ENCODE measurements at regions not wholly inside any gene's neighbourhood (a gene's known extent, or its start where the extent isn't known, plus 50 kb on each side); places are given as distances from the start of the nearest gene placed in this dataset.
"Not testable (repeated sequence)": the region's sequence is repeated elsewhere in the genome, so short reads cannot be mapped to it uniquely, and the experiment has no call there.

DNA sequence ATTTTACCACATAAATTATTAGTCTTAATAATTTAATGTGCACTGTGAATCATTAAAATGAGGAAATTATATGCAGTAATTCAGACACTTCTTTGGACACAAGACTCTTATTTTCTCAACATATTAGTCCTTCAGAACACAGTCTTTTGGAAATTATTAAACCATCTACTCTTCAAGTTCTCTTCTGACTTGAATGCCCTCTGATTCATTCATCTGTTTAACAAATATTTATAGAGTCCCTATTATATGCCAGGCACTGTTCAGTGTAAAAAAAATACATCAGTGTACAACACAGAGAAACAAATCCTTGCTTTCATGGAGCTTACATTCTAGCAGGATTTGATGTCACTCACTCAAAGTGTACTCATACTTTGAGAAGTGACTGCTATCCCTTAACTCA, 163.4 kb upstream of the IL12B start:
- DNase-seq (ENCODE audit: low read depth in 4 of 4, low spot score in 3 of 4) = no peak

- DNase-seq (ENCODE audit: low read depth in 4 of 4, low spot score in 3 of 4) = no peak
Measured at GRCh38 chr5:159496773-159497172, 166.5 kb upstream of the IL12B start.

DNA sequence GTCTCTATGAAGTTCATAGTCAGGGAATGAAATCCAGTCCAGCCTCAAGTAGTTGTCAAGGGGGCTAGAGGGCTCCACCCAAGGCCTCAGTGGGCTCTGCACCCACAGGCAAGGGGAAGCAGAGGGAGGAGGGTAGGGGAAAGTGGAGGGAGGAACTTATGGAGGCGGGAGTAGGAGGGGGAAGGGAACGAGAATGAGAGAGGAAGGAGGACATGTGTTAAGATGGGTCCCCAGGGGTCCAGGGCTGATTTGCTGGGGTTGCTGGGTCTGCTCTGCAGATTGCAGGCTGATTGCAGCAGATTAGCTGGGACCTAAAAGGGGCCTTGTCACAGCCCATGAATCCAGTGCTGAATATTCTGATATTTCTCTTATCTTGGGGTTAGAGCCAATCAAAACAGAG, 166.9 kb upstream of the IL12B start:
- DNase-seq (ENCODE audit: low read depth in 4 of 4, low spot score in 3 of 4) = no peak

GRCh38 chr5:159498630-159499029, 168.3 kb upstream of the IL12B start:
- DNase-seq (ENCODE audit: low read depth in 4 of 4, low spot score in 3 of 4) = no peak

DNA sequence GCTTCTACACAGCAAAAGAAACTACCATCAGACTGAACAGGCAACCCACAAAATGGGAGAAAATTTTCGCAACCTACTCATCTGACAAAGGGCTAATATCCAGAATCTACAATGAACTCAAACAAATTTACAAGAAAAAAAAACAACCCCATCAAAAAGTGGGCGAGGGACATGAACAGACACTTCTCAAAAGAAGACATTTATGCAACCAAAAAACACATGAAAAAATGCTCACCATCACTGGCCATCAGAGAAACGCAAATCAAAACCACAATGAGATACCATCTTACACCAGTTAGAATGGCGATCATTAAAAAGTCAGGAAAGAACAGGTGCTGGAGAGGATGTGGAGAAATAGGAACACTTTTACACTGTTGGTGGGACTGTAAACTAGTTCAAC, 171.8 kb upstream of the IL12B start:
- not testable (repeated sequence) for DNase-seq (ENCODE audit: low read depth in 4 of 4, low spot score in 3 of 4)

DNA sequence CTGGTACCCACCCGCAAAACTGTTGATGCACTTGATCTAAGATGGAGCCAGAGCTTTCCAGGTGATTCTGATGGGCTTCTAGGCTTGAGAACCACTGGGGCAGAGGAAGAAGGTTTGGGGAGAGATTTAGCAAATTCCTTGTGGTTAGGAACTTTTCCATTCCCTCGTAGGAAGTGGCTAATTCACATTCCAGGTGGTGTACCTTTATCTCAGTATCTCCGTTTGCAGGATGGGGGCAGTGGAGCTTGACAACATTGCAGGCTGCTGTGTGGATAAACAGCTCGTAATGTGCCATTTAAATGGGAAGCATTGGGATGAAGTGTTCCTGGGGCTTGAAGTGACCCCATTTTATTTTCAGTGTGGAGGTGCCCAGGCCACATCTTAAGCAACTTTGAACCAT, 172.9 kb upstream of the IL12B start:
- no peak for DNase-seq (ENCODE audit: low read depth in 4 of 4, low spot score in 3 of 4)

- no peak for DNase-seq (ENCODE audit: low read depth in 4 of 4, low spot score in 3 of 4)
Measured at GRCh38 chr5:159504106-159504856, 174.0 kb upstream of the IL12B start.

GRCh38 chr5:159504857-159505304, 174.6 kb upstream of the IL12B start:
- no peak for DNase-seq (ENCODE audit: low read depth in 4 of 4, low spot score in 3 of 4)

GRCh38 chr5:159507055-159507454, 176.8 kb upstream of the IL12B start:
- DNase-seq (ENCODE audit: low read depth in 4 of 4, low spot score in 3 of 4) = no peak

DNA sequence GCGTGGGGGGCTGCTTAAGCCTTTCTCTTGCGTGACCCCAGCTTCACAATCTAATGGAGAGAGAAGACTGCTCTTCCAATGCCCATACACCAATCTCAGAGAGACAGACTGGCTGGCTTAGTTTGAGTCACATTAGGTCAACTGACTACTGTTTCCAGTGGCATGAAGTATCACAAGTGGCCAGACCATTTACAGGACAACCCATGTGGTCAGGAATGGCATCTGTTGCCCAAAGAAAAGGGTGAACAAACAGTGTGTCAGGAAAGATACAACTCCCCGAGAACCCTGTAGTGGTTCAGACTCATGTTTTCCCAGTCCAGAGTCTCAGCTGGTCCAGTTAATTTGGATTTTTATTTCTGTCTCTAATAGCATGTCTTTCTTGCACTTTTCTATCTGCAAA, 177.4 kb upstream of the IL12B start:
- no peak for DNase-seq (ENCODE audit: low read depth in 4 of 4, low spot score in 3 of 4)

DNA sequence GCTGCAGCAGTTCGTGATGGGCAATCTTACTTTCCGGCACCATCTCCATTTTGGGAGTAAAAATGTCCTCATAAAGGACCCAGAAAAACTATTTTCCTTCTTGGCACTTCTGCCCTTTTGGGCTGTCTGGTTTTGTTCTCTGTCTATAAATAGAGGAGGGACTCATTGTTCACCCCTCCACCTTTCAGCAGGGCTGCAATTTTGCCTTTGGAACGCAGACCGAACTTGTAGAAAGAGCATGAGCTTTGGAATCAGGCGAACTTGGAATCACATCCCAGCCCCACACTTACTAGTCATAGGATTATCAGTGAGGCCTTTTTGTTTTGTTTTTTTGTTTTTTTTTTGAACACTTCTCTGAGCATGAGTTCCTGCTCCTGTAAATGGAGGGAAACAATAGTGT, 178.1 kb upstream of the IL12B start:
- no peak for DNase-seq (ENCODE audit: low read depth in 4 of 4, low spot score in 3 of 4)

DNA sequence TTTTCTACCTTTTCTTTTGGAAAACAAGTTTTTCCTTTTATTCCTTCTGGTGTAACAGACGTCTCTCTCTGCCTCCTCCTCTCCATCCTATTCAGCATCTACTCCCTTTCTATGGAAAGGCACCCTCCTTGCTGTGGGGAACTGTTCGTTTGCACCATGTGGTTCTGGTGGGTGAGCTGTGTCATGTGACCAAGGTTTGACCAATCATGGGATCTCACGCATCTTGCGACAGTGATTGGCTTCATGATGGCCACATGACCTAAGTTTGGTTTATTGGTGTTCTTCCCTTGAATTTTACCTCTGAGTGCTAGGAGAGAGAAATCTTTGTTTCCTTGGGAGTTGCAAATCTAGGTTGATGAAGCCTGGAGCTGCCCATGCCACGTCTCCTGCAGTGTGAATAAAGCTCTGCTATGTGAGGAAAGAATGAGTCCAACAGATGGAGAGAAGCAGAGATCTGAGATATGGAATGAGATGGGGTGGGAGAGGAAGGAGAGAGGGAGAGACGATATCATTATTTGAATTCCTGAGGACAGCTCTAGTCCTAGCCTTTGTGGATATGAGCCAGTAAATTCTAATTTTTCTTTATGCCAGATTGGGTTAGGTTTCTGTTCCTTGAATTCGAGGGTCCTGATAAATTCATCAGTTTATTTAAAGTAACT, 178.8 kb upstream of the IL12B start:
- no peak for DNase-seq (ENCODE audit: low read depth in 4 of 4, low spot score in 3 of 4)

DNA sequence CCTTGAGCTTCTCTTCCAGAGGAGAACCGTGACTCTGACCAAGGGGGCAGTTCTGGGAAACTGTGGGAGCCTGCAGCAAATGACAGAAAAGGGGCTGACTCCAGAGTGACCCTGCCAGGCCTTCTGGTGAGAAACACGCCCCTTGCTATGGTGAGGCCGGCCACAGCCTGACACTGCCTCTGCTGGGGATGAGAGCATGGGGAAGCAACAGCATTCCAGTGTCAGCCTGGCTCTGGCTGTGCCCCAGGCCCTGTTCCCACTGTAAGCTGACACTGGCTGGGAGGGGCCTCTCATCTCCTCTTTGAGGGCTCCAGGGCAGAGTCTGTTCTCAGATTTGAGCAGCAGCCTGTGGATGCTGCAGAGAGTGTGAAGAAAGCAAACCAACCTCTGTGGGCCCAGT, 180.0 kb upstream of the IL12B start:
- DNase-seq (ENCODE audit: low read depth in 4 of 4, low spot score in 3 of 4) = peak in 2 of 4 donors; percentile 35 to 60

DNA sequence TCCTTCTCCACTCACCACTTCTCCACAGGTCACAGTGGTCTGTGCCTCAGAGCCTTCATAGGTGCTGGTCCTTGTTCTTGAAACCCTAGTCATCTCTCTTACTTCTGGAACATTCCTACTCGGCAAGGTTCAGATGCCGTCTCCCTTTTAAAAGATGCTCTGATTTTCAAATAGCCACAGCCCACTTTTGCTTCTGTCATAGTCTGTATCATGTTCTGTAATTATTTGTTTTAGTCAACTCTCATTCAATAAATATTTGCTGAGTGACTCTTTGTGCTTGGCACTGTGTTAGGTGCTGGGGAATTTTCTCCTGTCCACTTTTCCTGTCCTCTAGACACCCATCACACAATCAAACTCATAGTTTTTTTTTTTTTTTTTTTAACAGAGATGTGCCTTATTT, 181.3 kb upstream of the IL12B start:
- no peak for DNase-seq (ENCODE audit: low read depth in 4 of 4, low spot score in 3 of 4)

GRCh38 chr5:159512064-159512463, 181.8 kb upstream of the IL12B start:
- DNase-seq (ENCODE audit: low read depth in 4 of 4, low spot score in 3 of 4) = no peak

DNA sequence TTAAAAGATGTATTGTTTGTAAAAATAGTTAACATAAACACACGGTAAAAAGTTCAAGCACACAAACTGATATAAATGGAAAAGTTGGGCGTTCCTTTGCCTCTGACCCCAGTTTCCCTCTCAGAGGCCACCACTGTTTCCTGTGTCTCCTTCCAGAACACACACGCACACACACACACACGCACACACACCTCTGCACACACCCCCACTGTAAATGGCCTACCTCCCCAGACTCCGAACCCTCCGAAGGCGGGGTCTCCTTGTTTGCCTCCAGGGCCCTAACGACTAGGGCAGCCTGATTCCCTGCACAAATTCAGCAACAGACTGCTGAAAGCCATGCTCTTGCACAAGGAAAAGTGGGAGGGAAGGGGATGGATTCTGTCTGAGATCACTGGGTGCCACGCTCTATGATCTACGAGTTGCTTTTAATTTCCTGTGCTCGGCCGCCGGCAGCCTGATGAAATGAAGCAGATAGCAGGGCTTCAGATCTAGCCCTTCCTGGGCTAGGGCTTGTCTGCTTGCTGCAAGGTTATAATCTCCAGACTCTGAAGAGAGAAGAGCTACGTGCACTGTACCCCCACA, 184.0 kb upstream of the IL12B start:
- peak in 2 of 4 donors; percentile 36 to 64 for DNase-seq (ENCODE audit: low read depth in 4 of 4, low spot score in 3 of 4)

DNA sequence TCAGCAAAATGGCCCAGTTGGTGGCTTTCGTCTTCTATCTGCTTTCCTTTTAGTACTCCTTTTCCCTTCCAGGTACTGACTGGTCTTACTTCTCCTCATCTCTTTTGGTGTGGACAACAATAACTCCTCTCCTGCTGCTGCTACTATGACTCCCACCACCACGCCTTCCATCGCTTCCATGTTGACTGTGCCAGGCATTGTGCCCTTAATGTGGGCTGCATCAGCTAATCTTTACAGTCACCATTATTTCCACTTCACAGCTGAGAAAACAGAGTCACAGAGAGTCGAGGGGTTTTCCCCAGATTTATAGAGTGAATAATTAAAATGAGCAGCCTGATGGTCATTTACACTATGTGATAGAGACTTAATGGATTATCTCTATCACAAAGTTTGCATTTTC, 184.9 kb upstream of the IL12B start:
- no peak for DNase-seq (ENCODE audit: low read depth in 4 of 4, low spot score in 3 of 4)

GRCh38 chr5:159515909-159516415, 185.7 kb upstream of the IL12B start:
- DNase-seq (ENCODE audit: low read depth in 4 of 4, low spot score in 3 of 4) = peak in 2 of 4 donors; percentile 29 to 37

DNA sequence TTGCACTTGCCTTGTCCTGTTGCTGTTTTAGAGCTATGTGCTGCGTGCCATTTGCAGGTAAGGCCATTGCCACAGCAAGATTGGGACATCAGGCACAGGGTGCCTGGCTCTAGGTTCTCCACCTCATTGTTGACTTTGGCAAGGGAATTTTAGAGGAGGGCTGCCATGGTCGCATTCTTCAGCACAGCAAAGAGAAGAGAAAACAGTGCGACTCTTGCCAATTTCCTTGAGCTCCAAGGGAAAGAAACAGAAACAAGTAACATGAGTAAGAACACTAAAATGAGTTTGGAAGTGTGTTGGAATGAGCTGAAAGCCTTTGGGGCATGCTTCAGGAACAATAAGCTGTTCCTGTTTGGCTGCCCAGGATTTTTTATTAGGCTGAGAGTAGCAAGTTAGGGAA, 188.1 kb upstream of the IL12B start:
- no peak for DNase-seq (ENCODE audit: low read depth in 4 of 4, low spot score in 3 of 4)

GRCh38 chr5:159519365-159519764, 189.1 kb upstream of the IL12B start:
- no peak for DNase-seq (ENCODE audit: low read depth in 4 of 4, low spot score in 3 of 4)

GRCh38 chr5:159522841-159523240, 192.6 kb upstream of the IL12B start:
- no peak for DNase-seq (ENCODE audit: low read depth in 4 of 4, low spot score in 3 of 4)

- not testable (repeated sequence) for DNase-seq (ENCODE audit: low read depth in 4 of 4, low spot score in 3 of 4)
Measured at GRCh38 chr5:159524279-159524678, 194.0 kb upstream of the IL12B start.
